Loucy (cell line): ENCODE measurements at regions not wholly inside any gene's neighbourhood (a gene's known extent, or its start where the extent isn't known, plus 50 kb on each side); places are given as distances from the start of the nearest gene placed in this dataset.

Experiments
- H2AFZ ChIP-seq: fragments of 200-600 bp; sonication (generic); 2 replicates; pipeline ENCODE4 v1.6.0; 2016; ENCODE audit warnings: antibody characterized with exemption, mild to moderate bottlenecking, low read length, moderate library complexity
- H3F3A ChIP-seq: fragments of 200-600 bp; 2 replicates; pipeline ENCODE4 v1.6.0; 2016; ENCODE audit warnings: antibody characterized with exemption, low read depth, mild to moderate bottlenecking
- H3K27me3 ChIP-seq: fragments of 200-600 bp; sonication (generic); 2 replicates; pipeline ENCODE4 v1.6.1; 2014; ENCODE audit warnings: low read length, mild to moderate bottlenecking; ENCODE audit not compliant: insufficient read depth, poor library complexity, severe bottlenecking
- H3K36me3 ChIP-seq: fragments of 200-600 bp; sonication (generic); 2 replicates; pipeline ENCODE4 v1.6.1; 2016; ENCODE audit warnings: low read length; ENCODE audit not compliant: insufficient read depth
- H3K4me1 ChIP-seq: fragments of 200-600 bp; sonication (generic); 2 replicates; pipeline ENCODE4 v1.5.1; 2014; ENCODE audit warnings: low read length, mild to moderate bottlenecking; ENCODE audit not compliant: insufficient read depth, poor library complexity, severe bottlenecking
- H3K4me2 ChIP-seq: fragments of 200-600 bp; sonication (generic); 2 replicates; pipeline ENCODE4 v1.6.0; 2014; ENCODE audit warnings: antibody characterized with exemption, low read length, low read depth, mild to moderate bottlenecking; ENCODE audit not compliant: poor library complexity, severe bottlenecking
- H3K4me3 ChIP-seq: fragments of 200-600 bp; sonication (generic); 2 replicates; pipeline ENCODE4 v1.5.1; 2014; ENCODE audit warnings: low read length, mild to moderate bottlenecking, mixed read lengths; ENCODE audit not compliant: poor library complexity, severe bottlenecking
- H3K79me2 ChIP-seq: fragments of 200-600 bp; sonication (generic); 2 replicates; pipeline ENCODE4 v1.6.1; 2014; ENCODE audit warnings: low read length; ENCODE audit not compliant: insufficient read depth
- H3K9ac ChIP-seq: fragments of 200-600 bp; sonication (generic); 2 replicates; pipeline ENCODE4 v1.6.0; 2014; ENCODE audit warnings: mild to moderate bottlenecking, low read depth, low read length, moderate library complexity; ENCODE audit not compliant: poor library complexity, severe bottlenecking
- H3K9me2 ChIP-seq: fragments of 200-600 bp; sonication (generic); replicated peaks from 2 replicates; pipeline ENCODE4 v1.6.1; 2016; ENCODE audit warnings: low read depth, low read length, mixed read lengths
- H3K9me3 ChIP-seq: fragments of 200-600 bp; sonication (generic); 2 replicates; pipeline ENCODE4 v1.6.1; 2014; ENCODE audit warnings: mild to moderate bottlenecking, antibody characterized with exemption, low read length, low read depth; ENCODE audit not compliant: insufficient read depth
- H4K20me1 ChIP-seq: fragments of 200-600 bp; sonication (generic); 2 replicates; pipeline ENCODE4 v1.6.0; 2014; ENCODE audit warnings: antibody characterized with exemption, low read length, mild to moderate bottlenecking; ENCODE audit not compliant: insufficient read depth, poor library complexity, severe bottlenecking
- EZH2phosphoT487 ChIP-seq: fragments of 200-600 bp; IDR thresholded peaks from 2 replicates; pipeline ENCODE4 v1.6.1; 2018; ENCODE audit warnings: antibody characterized with exemption, mild to moderate bottlenecking, moderate library complexity, borderline replicate concordance
- TF ChIP-seq, protein P1 (sequence below): fragments of 200-600 bp; sonication (generic); conservative IDR thresholded peaks from 2 replicates; pipeline ENCODE4 v1.5.1; 2014; ENCODE audit warnings: mild to moderate bottlenecking, antibody characterized with exemption, low read length

DNA sequence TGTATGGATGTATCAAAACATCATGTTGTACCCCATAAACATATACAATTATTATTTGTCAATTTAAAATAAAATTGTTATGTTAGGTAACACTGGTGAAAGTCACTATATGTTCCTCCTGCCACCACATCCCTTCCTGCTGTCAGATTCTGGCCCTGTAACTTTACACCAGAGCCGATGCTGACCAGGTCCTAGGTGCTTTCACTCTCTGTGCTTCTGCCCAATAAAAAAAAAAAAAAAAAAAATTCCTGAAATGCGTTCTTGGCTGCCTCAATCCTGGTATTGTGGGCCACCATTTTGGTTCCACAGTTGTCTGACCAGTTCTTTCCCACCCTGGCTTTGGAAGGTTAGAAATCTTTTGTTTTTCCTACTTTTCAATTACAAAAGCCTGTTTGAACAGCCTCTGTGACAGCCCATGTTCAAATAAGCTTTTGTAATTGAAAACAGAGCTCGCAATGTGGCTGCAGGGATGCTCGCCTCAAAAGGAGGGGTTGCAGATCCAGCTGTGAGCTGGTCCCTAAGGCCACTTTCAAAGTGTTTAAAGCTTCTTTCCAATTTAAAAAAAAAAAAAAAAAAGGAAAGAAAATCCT is 831.0 kb upstream of the EEF2KMT start:
- H3K4me3 ChIP-seq, result no peak overlapping the region
- TF ChIP-seq EZH2phosphoT487, result no peak
- TF ChIP-seq, protein P1, sequence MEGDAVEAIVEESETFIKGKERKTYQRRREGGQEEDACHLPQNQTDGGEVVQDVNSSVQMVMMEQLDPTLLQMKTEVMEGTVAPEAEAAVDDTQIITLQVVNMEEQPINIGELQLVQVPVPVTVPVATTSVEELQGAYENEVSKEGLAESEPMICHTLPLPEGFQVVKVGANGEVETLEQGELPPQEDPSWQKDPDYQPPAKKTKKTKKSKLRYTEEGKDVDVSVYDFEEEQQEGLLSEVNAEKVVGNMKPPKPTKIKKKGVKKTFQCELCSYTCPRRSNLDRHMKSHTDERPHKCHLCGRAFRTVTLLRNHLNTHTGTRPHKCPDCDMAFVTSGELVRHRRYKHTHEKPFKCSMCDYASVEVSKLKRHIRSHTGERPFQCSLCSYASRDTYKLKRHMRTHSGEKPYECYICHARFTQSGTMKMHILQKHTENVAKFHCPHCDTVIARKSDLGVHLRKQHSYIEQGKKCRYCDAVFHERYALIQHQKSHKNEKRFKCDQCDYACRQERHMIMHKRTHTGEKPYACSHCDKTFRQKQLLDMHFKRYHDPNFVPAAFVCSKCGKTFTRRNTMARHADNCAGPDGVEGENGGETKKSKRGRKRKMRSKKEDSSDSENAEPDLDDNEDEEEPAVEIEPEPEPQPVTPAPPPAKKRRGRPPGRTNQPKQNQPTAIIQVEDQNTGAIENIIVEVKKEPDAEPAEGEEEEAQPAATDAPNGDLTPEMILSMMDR, result no peak
- H4K20me1 ChIP-seq, result no peaks in the 10 kb centered on the region
- H2AFZ ChIP-seq, result no peak overlapping the region
- no peak overlapping the region for H3K9ac ChIP-seq
- no peaks in the 10 kb centered on the region for H3K79me2 ChIP-seq
- H3K36me3 ChIP-seq, result no peaks in the 10 kb centered on the region
- no peaks in the 10 kb centered on the region for H3K9me2 ChIP-seq
- no peaks in the 10 kb centered on the region for H3K9me3 ChIP-seq
- no peaks in the 10 kb centered on the region for H3F3A ChIP-seq
- H3K4me2 ChIP-seq, result no peak overlapping the region
- H3K27me3 ChIP-seq, result no peaks in the 10 kb centered on the region
- H3K4me1 ChIP-seq, result no peaks in the 10 kb centered on the region

DNA sequence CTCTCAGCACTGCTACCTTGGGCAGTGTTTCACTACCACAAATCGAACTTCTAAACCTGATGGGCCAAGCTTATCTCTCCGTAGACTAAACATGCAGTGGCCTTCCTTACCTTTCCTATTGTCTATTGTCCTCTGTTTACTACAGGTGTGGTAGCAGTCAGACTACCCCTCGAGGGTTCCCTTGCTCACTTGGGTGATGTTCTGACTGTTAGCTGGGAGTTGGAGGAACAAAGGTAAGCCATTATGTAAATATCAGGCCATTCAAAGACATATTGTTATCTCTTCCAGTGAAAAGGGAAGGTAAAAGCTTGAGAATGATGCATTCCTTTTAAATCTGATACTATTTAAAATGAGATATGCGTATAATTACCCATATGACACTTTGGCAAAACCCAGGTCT is 828.3 kb upstream of the EEF2KMT start:
- H3K9me2 ChIP-seq, result no peaks in the 10 kb centered on the region
- no peaks in the 10 kb centered on the region for H3K36me3 ChIP-seq
- H3K9me3 ChIP-seq, result no peaks in the 10 kb centered on the region
- H3F3A ChIP-seq, result no peaks in the 10 kb centered on the region
- no peak overlapping the region for H3K4me3 ChIP-seq
- no peak overlapping the region for H3K9ac ChIP-seq
- no peak for TF ChIP-seq EZH2phosphoT487
- TF ChIP-seq, protein P1, result no peak
- no peaks in the 10 kb centered on the region for H3K79me2 ChIP-seq
- no peak overlapping the region for H3K4me2 ChIP-seq
- H4K20me1 ChIP-seq, result no peaks in the 10 kb centered on the region
- no peak overlapping the region for H2AFZ ChIP-seq
- no peaks in the 10 kb centered on the region for H3K27me3 ChIP-seq
- no peaks in the 10 kb centered on the region for H3K4me1 ChIP-seq

DNA sequence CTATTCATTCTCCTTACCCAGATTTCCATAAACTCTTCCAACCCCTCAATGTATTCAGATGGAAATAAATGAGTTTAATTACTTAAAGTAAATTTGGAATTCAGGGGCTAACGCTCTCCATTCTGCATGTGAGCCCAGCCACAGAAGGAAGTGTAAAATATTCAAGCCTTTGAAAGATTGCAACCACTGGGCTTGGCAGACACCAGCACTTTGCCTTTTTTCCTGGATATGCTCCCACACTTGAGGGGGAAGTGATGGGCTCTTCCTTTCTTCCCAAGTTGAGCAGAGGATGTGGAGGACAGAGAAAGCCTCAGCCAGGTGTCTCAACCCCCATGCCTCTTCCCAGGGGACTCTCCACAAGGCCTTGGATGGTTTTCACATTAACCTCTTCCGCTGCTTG is 825.1 kb upstream of the EEF2KMT start:
- H4K20me1 ChIP-seq, result no peaks in the 10 kb centered on the region
- no peaks in the 10 kb centered on the region for H3F3A ChIP-seq
- no peaks in the 10 kb centered on the region for H3K4me1 ChIP-seq
- no peaks in the 10 kb centered on the region for H3K9me2 ChIP-seq
- H3K4me3 ChIP-seq, result no peak overlapping the region
- H3K9ac ChIP-seq, result no peak overlapping the region
- H3K4me2 ChIP-seq, result no peak overlapping the region
- no peaks in the 10 kb centered on the region for H3K36me3 ChIP-seq
- no peak for TF ChIP-seq EZH2phosphoT487
- TF ChIP-seq, protein P1, result no peak
- no peaks in the 10 kb centered on the region for H3K27me3 ChIP-seq
- no peak overlapping the region for H2AFZ ChIP-seq
- H3K9me3 ChIP-seq, result no peaks in the 10 kb centered on the region
- H3K79me2 ChIP-seq, result no peaks in the 10 kb centered on the region
